Smooth muscle cell (in vitro differentiated cells): ENCODE measurements at regions not wholly inside any gene's neighbourhood (a gene's known extent, or its start where the extent isn't known, plus 50 kb on each side); places are given as distances from the start of the nearest gene placed in this dataset.
A peak's percentile ranks its signal among the peaks of the same experiment; 100 is the strongest.

Source experiments
- DNase-seq: peaks from one replicate; lab custom pipeline; 2025; ENCODE audit not compliant: unreplicated experiment; lab: John Stamatoyannopoulos, UW
- H2AFZ ChIP-seq: fragments of 200-600 bp; sonication (generic); 2 replicates; pipeline ENCODE4 v1.6.0; 2016; ENCODE audit warnings: antibody characterized with exemption, low read depth, mild to moderate bottlenecking
- H3F3A ChIP-seq: fragments of 200-600 bp; sonication (generic); 2 replicates; pipeline ENCODE4 v1.6.0; 2017; ENCODE audit warnings: antibody characterized with exemption, low read depth
- H3K27ac ChIP-seq: fragments of 200-600 bp; sonication (generic); 2 replicates; pipeline ENCODE4 v1.5.1; 2016; ENCODE audit warnings: low read depth, mild to moderate bottlenecking
- H3K27me3 ChIP-seq: fragments of 200-600 bp; sonication (generic); 2 replicates; pipeline ENCODE4 v1.6.1; 2016; ENCODE audit warnings: low read depth, mild to moderate bottlenecking
- H3K36me3 ChIP-seq: fragments of 200-600 bp; sonication (generic); 2 replicates; pipeline ENCODE4 v1.5.1; 2016; ENCODE audit warnings: low read depth
- H3K4me1 ChIP-seq: fragments of 200-600 bp; sonication (generic); 2 replicates; pipeline ENCODE4 v1.5.1; 2016; ENCODE audit warnings: low read depth
- H3K4me2 ChIP-seq: fragments of 200-600 bp; sonication (generic); 2 replicates; pipeline ENCODE4 v1.6.0; 2016; ENCODE audit warnings: mild to moderate bottlenecking
- H3K4me3 ChIP-seq: fragments of 200-600 bp; sonication (generic); 2 replicates; pipeline ENCODE4 v1.5.1; 2016; ENCODE audit warnings: mild to moderate bottlenecking
- H3K79me2 ChIP-seq: fragments of 200-600 bp; sonication (generic); 2 replicates; pipeline ENCODE4 v1.6.0; 2016; ENCODE audit warnings: low read depth, mild to moderate bottlenecking
- H3K9ac ChIP-seq: fragments of 200-600 bp; sonication (generic); 2 replicates; pipeline ENCODE4 v1.6.0; 2016; ENCODE audit warnings: low read depth
- H3K9me3 ChIP-seq: fragments of 200-600 bp; sonication (generic); replicated peaks from 2 replicates; pipeline ENCODE4 v1.5.1; 2016; ENCODE audit warnings: low read depth
- H4K20me1 ChIP-seq: fragments of 200-600 bp; sonication (generic); 2 replicates; pipeline ENCODE4 v1.6.0; 2016; ENCODE audit warnings: low read depth
- WGBS: methylation state at CpG from one replicate; pipeline ENCODE4 v1.1.7; 2016; ENCODE audit warnings: low lambda C conversion rate; 5-methylcytosine and 5-hydroxymethylcytosine counted together
- TF ChIP-seq, protein P1 (sequence below): fragments of 200-600 bp; sonication (generic); IDR thresholded peaks from 2 replicates; pipeline ENCODE4 v1.5.1; 2017; ENCODE audit warnings: borderline replicate concordance, mild to moderate bottlenecking, antibody characterized with exemption; ENCODE audit not compliant: insufficient read depth, poor library complexity, severe bottlenecking

DNA sequence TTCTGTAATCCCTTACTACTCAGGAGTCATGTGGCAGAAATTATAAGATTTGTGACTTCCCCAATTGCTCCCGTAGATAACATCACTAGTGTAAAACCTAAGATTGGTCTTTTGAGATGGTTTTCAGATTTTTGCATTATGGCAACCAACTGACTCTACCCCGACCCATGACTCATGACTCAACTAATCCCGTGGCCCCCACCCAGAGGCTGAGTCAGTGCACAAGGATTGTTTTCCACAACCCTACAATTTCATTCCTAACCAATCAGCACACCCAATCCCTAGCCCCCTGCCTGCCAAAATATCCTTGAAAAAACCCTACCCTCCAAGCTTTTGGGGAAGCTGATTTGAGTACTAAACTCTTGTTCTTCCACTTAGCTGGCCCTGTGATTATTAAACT is 109.4 kb upstream of the FAM9C start:
- DNase-seq: no peak
- Histone ChIP-seq H3K27me3 (no peaks in the 10 kb centered on the region), H4K20me1 (no peaks in the 10 kb centered on the region), H3K36me3 (no peaks in the 10 kb centered on the region), H3K9ac (no peak overlapping the region), H3K4me2 (no peak overlapping the region), H3K4me3 (no peak overlapping the region), H3F3A (peaks cover 4% of the 10 kb centered on the region), H3K4me1 (peaks cover 11% of the 10 kb centered on the region), H3K9me3 (no peaks in the 10 kb centered on the region), H2AFZ (no peak overlapping the region), H3K79me2 (no peaks in the 10 kb centered on the region), H3K27ac (peak overlapping the region; percentile 14)
- TF ChIP-seq, protein P1, sequence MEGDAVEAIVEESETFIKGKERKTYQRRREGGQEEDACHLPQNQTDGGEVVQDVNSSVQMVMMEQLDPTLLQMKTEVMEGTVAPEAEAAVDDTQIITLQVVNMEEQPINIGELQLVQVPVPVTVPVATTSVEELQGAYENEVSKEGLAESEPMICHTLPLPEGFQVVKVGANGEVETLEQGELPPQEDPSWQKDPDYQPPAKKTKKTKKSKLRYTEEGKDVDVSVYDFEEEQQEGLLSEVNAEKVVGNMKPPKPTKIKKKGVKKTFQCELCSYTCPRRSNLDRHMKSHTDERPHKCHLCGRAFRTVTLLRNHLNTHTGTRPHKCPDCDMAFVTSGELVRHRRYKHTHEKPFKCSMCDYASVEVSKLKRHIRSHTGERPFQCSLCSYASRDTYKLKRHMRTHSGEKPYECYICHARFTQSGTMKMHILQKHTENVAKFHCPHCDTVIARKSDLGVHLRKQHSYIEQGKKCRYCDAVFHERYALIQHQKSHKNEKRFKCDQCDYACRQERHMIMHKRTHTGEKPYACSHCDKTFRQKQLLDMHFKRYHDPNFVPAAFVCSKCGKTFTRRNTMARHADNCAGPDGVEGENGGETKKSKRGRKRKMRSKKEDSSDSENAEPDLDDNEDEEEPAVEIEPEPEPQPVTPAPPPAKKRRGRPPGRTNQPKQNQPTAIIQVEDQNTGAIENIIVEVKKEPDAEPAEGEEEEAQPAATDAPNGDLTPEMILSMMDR: no peak
- WGBS: 56% methylated on average over 3 of the region's 3 CpGs

DNA sequence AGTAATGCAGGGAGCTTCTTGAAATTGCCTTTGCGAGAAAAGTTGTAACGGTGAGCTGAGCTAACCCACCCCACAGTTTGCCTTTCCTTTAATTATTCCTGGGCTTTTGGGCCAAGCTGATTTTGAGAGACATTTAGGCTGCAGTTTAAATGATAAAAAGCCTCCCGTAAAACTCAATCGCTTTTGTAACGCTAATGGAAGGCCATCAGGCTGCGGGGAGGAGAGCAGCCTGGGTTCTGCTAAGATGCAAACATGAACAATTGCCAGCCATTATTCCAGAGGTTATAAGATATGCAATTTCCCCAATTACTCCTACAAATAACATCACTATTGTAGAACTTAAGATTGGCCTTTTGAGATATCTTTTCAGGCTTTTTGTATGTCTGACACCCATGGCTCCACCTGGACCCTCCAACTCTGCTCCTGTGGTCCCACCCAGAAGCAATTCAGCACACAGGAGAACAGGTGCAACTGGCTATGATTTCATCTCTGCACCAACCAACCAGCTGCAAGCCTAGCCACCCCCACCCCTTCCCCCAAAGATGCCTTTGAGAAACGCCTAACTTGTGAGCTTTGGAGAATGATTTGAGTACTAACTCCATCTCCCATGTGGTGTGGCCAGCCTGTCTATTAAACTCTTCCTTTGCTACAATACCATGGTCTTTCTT is 108.2 kb upstream of the FAM9C start:
- Histone ChIP-seq H4K20me1 (no peaks in the 10 kb centered on the region), H3K27me3 (no peaks in the 10 kb centered on the region), H3K36me3 (no peaks in the 10 kb centered on the region), H3K4me2 (peak overlapping the region; percentile 76), H3F3A (peaks cover 4% of the 10 kb centered on the region), H3K79me2 (no peaks in the 10 kb centered on the region), H3K4me3 (peak overlapping the region; percentile 27), H3K9ac (peak overlapping the region; percentile 93), H3K27ac (peak overlapping the region; percentile 98), H2AFZ (peak overlapping the region; percentile 77), H3K9me3 (no peaks in the 10 kb centered on the region), H3K4me1 (peaks cover 11% of the 10 kb centered on the region)
- TF ChIP-seq, protein P1: no peak
- no peak for DNase-seq
- WGBS: 33% methylated on average over 7 of the region's 7 CpGs

DNA sequence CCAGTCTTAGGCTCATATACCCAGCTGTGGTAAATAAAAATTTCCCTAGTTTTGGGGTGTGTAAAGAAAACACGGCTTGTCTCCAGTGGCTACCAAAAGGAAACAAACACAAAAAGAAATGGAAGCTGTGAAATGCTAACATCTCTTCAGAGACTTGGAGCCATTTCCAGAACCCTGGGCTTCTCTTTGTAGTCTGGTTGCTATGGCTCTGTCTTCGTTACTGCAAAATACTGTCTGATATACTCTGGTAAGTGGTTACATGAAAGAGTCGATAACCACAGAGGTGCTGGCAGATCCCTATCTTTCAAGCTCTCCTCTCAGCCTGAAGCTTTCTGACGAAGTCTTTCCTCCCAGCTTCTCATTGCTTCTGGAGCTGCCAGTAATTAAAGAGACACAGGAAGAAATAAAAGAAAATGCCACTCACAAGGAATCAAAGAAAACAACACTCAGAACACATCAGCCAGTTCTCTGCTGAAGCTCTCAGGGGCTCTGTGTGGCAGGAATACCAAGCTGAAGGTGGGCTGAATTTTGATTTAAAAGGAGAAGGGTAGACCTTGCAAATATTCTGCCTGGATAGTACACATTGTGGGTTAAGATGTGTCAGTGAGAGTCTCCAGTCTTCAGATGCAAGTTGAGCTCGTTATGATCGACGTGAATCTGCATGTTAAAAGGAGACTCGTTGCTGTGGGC is 107.6 kb upstream of the FAM9C start:
- TF ChIP-seq, protein P1: no peak
- Histone ChIP-seq H3K9ac (peak overlapping the region; percentile 93), H3K79me2 (no peaks in the 10 kb centered on the region), H2AFZ (peak overlapping the region; percentile 77), H3K4me3 (peak overlapping the region; percentile 27), H3F3A (peaks cover 4% of the 10 kb centered on the region), H3K4me1 (peaks cover 11% of the 10 kb centered on the region), H3K36me3 (no peaks in the 10 kb centered on the region), H4K20me1 (no peaks in the 10 kb centered on the region), H3K4me2 (peak overlapping the region; percentile 76), H3K27ac (peak overlapping the region; percentile 98), H3K9me3 (no peaks in the 10 kb centered on the region), H3K27me3 (no peaks in the 10 kb centered on the region)
- no peak for DNase-seq
- 3% methylated on average over 8 of the region's 8 CpGs for WGBS
